ENCODE measurements at regions not wholly inside any gene's neighbourhood (a gene's known extent, or its start where the extent isn't known, plus 50 kb on each side); places are given as distances from the start of the nearest gene placed in this dataset.

DNA sequence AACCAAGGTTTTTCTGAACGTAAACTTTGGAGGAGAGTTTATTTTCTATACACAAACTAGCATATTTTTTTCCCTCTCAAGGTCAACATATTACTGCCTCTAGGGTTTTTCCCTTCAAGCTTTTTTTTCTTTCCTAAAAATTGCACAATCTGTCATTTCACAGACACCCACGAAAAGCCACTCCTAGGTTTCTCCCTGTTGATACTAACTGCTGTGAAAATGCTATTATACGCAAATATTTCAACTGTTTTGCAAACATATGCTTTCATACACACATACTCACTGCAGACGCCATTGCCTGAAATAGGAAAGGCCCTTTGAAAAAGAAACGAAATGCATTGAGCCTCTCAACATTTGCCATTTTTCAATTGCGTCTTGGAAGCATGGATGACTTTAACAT, 333.0 kb downstream of the CD83 start:
- no peak for ATAC-seq (ENCODE audit: insufficient read depth, low FRiP score)
- no peak overlapping the region for H3K4me3 ChIP-seq
- no peak overlapping the region for H3K27ac ChIP-seq (ENCODE audit: low read depth in 1 of 2, low read length in 1 of 2)
- DNase-seq: peak in 2 of 3 donors; percentile 69 to 76
- H3K9me3 ChIP-seq (ENCODE audit: control insufficient read depth in 4 of 4, insufficient read depth in 3 of 4, low read length in 3 of 4): peaks cover 0 to 2% (median 0%) of the 10 kb centered on the region in 4 donors
- H3K27me3 ChIP-seq (ENCODE audit: control insufficient read depth in 3 of 3, insufficient read depth in 3 of 3, low read length in 2 of 3): no peaks in the 10 kb centered on the region
- H3K36me3 ChIP-seq (ENCODE audit: control insufficient read depth in 4 of 4, insufficient read depth in 4 of 4, low read length in 4 of 4): no peaks in the 10 kb centered on the region
- peaks cover 1 to 29% (median 12%) of the 10 kb centered on the region in 5 donors for H3K4me1 ChIP-seq (ENCODE audit: control insufficient read depth in 5 of 5, insufficient read depth in 5 of 5, low read length in 5 of 5)
- TF ChIP-seq, protein P1, sequence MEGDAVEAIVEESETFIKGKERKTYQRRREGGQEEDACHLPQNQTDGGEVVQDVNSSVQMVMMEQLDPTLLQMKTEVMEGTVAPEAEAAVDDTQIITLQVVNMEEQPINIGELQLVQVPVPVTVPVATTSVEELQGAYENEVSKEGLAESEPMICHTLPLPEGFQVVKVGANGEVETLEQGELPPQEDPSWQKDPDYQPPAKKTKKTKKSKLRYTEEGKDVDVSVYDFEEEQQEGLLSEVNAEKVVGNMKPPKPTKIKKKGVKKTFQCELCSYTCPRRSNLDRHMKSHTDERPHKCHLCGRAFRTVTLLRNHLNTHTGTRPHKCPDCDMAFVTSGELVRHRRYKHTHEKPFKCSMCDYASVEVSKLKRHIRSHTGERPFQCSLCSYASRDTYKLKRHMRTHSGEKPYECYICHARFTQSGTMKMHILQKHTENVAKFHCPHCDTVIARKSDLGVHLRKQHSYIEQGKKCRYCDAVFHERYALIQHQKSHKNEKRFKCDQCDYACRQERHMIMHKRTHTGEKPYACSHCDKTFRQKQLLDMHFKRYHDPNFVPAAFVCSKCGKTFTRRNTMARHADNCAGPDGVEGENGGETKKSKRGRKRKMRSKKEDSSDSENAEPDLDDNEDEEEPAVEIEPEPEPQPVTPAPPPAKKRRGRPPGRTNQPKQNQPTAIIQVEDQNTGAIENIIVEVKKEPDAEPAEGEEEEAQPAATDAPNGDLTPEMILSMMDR (IDR thresholded peaks at IDR 0.05; ENCODE audit: control extremely low read depth, extremely low read depth): no peak
- no peak overlapping the region for H3K9ac ChIP-seq (ENCODE audit: insufficient read depth in 1 of 2, low read length in 2 of 2)
- 67 to 68% methylated on average over 6 of the region's 6 CpGs for WGBS, 2 donors

GRCh38 chr6:14451594-14452374, 334.2 kb downstream of the CD83 start:
- WGBS, 2 donors: 78 to 89% methylated on average over 9 of the region's 9 CpGs

GRCh38 chr6:14452567-14453527, 335.3 kb downstream of the CD83 start:
- Histone ChIP-seq H3K4me3 (no peak overlapping the region), H3K27me3 (ENCODE audit: control insufficient read depth in 3 of 3, insufficient read depth in 3 of 3, low read length in 2 of 3) (no peaks in the 10 kb centered on the region), H3K36me3 (ENCODE audit: control insufficient read depth in 4 of 4, insufficient read depth in 4 of 4, low read length in 4 of 4) (no peaks in the 10 kb centered on the region), H3K9me3 (ENCODE audit: control insufficient read depth in 4 of 4, insufficient read depth in 3 of 4, low read length in 3 of 4) (peaks cover 0 to 2% (median 0%) of the 10 kb centered on the region in 4 donors), H3K27ac (ENCODE audit: low read depth in 1 of 2, low read length in 1 of 2) (no peak overlapping the region), H3K9ac (ENCODE audit: insufficient read depth in 1 of 2, low read length in 2 of 2) (no peak overlapping the region), H3K4me1 (ENCODE audit: control insufficient read depth in 5 of 5, insufficient read depth in 5 of 5, low read length in 5 of 5) (peaks cover 1 to 29% (median 17%) of the 10 kb centered on the region in 5 donors)
- WGBS, 2 donors: 30 to 60% methylated on average over 17 of the region's 17 CpGs
- TF ChIP-seq, protein P1 (IDR thresholded peaks at IDR 0.05; ENCODE audit: control extremely low read depth, extremely low read depth): no peak
- ATAC-seq (ENCODE audit: insufficient read depth, low FRiP score): no peak
- DNase-seq: no peak

More at GRCh38 chr6:14451594-14452374, 334.2 kb downstream of the CD83 start:
- TF ChIP-seq, protein P1 (IDR thresholded peaks at IDR 0.05; ENCODE audit: control extremely low read depth, extremely low read depth): no peak
- peaks cover 0 to 2% (median 0%) of the 10 kb centered on the region in 4 donors for H3K9me3 ChIP-seq (ENCODE audit: control insufficient read depth in 4 of 4, insufficient read depth in 3 of 4, low read length in 3 of 4)
- DNase-seq (no peak), ATAC-seq (ENCODE audit: insufficient read depth, low FRiP score) (no peak)
- H3K4me1 ChIP-seq (ENCODE audit: control insufficient read depth in 5 of 5, insufficient read depth in 5 of 5, low read length in 5 of 5): peaks cover 1 to 29% (median 12%) of the 10 kb centered on the region in 5 donors
- no peak overlapping the region for H3K27ac ChIP-seq (ENCODE audit: low read depth in 1 of 2, low read length in 1 of 2)
- no peak overlapping the region for H3K4me3 ChIP-seq
- no peaks in the 10 kb centered on the region for H3K36me3 ChIP-seq (ENCODE audit: control insufficient read depth in 4 of 4, insufficient read depth in 4 of 4, low read length in 4 of 4)
- H3K9ac ChIP-seq (ENCODE audit: insufficient read depth in 1 of 2, low read length in 2 of 2): no peak overlapping the region
- H3K27me3 ChIP-seq (ENCODE audit: control insufficient read depth in 3 of 3, insufficient read depth in 3 of 3, low read length in 2 of 3): no peaks in the 10 kb centered on the region
